ENCODE measurements at regions not wholly inside any gene's neighbourhood (a gene's known extent, or its start where the extent isn't known, plus 50 kb on each side); places are given as distances from the start of the nearest gene placed in this dataset.

DNA sequence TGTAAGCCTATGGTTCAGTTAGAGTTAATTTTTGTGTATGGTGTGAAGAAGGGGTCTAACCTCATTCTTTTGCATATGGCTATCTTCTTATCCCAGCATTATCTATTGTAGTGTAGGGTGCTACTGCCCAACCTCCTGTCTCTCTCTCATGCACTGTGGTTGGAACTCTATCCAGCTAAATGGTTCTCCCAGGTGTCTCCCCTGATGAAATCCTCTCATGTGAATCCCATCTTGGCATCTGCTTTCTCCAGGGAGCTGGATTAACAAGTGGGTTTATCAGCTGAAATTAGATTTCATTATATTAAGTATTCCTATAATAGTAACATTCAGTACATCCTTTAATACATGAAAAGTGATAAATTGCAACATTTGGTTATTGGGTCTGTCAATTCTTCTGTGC lies 224.7 kb upstream of the SFRP2 start:
- Mint-ChIP-seq H3K36me3 (no peaks in the 10 kb centered on the region), H3K4me1 (no peaks in the 10 kb centered on the region), H3K4me3 (no peak overlapping the region), H3K27me3 (ENCODE audit: low read depth in 2 of 2) (no peaks in the 10 kb centered on the region), H3K9me3 (no peaks in the 10 kb centered on the region), H3K27ac (no peak overlapping the region)
- intact Hi-C loops (cut with micrococcal nuclease), result no loop called here
- H3K4me3 ChIP-seq (ENCODE audit: low read length), result no peak overlapping the region
- H3K9me3 ChIP-seq (ENCODE audit: control insufficient read depth, insufficient read depth, low read length), result no peaks in the 10 kb centered on the region
- DNase-seq (no peak), ATAC-seq (no peak)
- H3K36me3 ChIP-seq (ENCODE audit: control insufficient read depth, insufficient read depth, low read length), result no peaks in the 10 kb centered on the region
- TF ChIP-seq, protein P1, sequence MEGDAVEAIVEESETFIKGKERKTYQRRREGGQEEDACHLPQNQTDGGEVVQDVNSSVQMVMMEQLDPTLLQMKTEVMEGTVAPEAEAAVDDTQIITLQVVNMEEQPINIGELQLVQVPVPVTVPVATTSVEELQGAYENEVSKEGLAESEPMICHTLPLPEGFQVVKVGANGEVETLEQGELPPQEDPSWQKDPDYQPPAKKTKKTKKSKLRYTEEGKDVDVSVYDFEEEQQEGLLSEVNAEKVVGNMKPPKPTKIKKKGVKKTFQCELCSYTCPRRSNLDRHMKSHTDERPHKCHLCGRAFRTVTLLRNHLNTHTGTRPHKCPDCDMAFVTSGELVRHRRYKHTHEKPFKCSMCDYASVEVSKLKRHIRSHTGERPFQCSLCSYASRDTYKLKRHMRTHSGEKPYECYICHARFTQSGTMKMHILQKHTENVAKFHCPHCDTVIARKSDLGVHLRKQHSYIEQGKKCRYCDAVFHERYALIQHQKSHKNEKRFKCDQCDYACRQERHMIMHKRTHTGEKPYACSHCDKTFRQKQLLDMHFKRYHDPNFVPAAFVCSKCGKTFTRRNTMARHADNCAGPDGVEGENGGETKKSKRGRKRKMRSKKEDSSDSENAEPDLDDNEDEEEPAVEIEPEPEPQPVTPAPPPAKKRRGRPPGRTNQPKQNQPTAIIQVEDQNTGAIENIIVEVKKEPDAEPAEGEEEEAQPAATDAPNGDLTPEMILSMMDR (IDR thresholded peaks at IDR 0.05), result no peak
- H3K4me1 ChIP-seq (ENCODE audit: control insufficient read depth, insufficient read depth, low read length), result no peaks in the 10 kb centered on the region
- no peak overlapping the region for H3K27ac ChIP-seq (ENCODE audit: low read length)
- H3K27me3 ChIP-seq (ENCODE audit: control insufficient read depth, insufficient read depth, low read length), result no peaks in the 10 kb centered on the region

DNA sequence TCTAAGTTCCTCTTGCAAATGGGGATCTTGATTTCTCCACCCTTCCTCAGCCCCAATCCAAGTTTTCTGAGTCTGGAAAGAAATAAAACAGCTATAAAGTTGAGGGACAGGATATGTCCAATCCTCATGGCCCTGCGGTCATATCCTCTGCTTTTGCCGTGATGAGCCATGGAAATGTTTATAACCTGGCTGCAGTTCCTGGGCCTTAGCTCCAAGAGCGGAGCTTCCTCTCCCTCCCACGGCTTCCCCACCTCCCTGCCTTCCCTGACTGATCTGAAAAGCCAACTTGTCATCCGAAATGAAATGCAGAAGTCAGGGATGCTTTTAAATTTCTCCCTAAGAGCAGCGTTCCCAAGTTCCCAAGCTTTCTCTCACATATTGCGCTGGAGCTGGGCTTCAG lies 221.5 kb upstream of the SFRP2 start:
- H3K36me3 ChIP-seq (ENCODE audit: control insufficient read depth, insufficient read depth, low read length), result no peaks in the 10 kb centered on the region
- no peaks in the 10 kb centered on the region for H3K27me3 Mint-ChIP-seq (ENCODE audit: low read depth in 2 of 2)
- no peak for DNase-seq
- no peak overlapping the region for H3K4me3 Mint-ChIP-seq
- peaks cover 0 to 2% of the 10 kb centered on the region in 2 donors for H3K9me3 Mint-ChIP-seq
- no peak overlapping the region for H3K27ac Mint-ChIP-seq
- no peak for ATAC-seq
- intact Hi-C loops (cut with micrococcal nuclease), result no loop called here
- H3K27me3 ChIP-seq (ENCODE audit: control insufficient read depth, insufficient read depth, low read length), result no peaks in the 10 kb centered on the region
- H3K4me1 ChIP-seq (ENCODE audit: control insufficient read depth, insufficient read depth, low read length), result no peaks in the 10 kb centered on the region
- WGBS (ENCODE audit: insufficient coverage), result 85% methylated on average over 7 of the region's 7 CpGs
- H3K4me1 Mint-ChIP-seq, result no peaks in the 10 kb centered on the region
- no peaks in the 10 kb centered on the region for H3K36me3 Mint-ChIP-seq
- H3K4me3 ChIP-seq (ENCODE audit: low read length), result no peak overlapping the region
- TF ChIP-seq, protein P1 (IDR thresholded peaks at IDR 0.05), result no peak
- no peak overlapping the region for H3K27ac ChIP-seq (ENCODE audit: low read length)
- H3K9me3 ChIP-seq (ENCODE audit: control insufficient read depth, insufficient read depth, low read length), result no peaks in the 10 kb centered on the region

DNA sequence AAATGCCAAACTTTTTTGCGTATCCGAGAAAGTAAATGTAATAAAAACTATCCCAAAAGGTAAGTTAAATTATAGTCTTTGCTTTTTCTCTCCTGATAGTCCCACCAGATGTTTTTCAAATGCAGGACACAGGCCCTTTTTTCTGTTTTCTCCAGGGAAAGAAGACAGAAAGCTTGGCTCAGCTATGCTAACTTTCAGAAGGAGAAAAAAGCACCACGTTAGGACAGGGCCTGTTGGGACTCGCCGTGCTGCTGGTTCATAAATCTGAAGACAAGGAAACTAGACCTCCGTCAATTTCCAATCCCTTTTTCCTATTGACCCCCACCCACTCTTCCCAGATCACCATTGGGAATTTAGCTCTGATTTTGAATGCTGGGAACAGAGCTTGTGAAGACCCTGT lies 220.9 kb upstream of the SFRP2 start:
- Mint-ChIP-seq H3K27ac (no peak overlapping the region), H3K4me3 (no peak overlapping the region), H3K27me3 (ENCODE audit: low read depth in 2 of 2) (no peaks in the 10 kb centered on the region), H3K9me3 (peaks cover 0 to 2% of the 10 kb centered on the region in 2 donors), H3K36me3 (no peaks in the 10 kb centered on the region), H3K4me1 (no peaks in the 10 kb centered on the region)
- 82% methylated on average over 4 of the region's 6 CpGs for WGBS (ENCODE audit: insufficient coverage)
- H3K27ac ChIP-seq (ENCODE audit: low read length), result no peak overlapping the region
- no peak overlapping the region for H3K4me3 ChIP-seq (ENCODE audit: low read length)
- H3K4me1 ChIP-seq (ENCODE audit: control insufficient read depth, insufficient read depth, low read length), result no peaks in the 10 kb centered on the region
- no peak for ATAC-seq
- TF ChIP-seq, protein P1 (IDR thresholded peaks at IDR 0.05), result no peak
- no peaks in the 10 kb centered on the region for H3K27me3 ChIP-seq (ENCODE audit: control insufficient read depth, insufficient read depth, low read length)
- no peaks in the 10 kb centered on the region for H3K36me3 ChIP-seq (ENCODE audit: control insufficient read depth, insufficient read depth, low read length)
- DNase-seq, result no peak
- intact Hi-C loops (cut with micrococcal nuclease), result no loop called here
- H3K9me3 ChIP-seq (ENCODE audit: control insufficient read depth, insufficient read depth, low read length), result no peaks in the 10 kb centered on the region

DNA sequence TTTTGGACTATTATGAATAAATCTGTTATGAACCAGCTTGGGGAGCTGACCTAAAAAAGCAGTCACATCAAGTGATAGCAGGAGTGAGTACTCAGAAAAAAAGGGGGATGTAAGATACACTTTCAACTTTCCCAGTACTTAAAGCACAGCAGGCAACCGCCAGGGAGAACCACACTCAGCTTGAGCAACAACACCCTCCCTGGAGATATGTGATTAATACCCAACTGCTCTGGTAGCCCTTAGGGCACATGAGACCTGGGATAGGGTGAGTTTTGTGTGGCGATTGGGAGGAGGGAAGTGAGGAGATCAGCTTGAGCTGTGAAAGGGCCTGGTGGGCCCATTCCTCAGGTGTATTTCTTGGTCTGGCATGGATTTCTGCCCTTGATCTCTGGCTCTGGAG lies 220.3 kb upstream of the SFRP2 start:
- H3K9me3 Mint-ChIP-seq, result peaks cover 0 to 2% of the 10 kb centered on the region in 2 donors
- H3K27ac ChIP-seq (ENCODE audit: low read length), result no peak overlapping the region
- no peaks in the 10 kb centered on the region for H3K27me3 ChIP-seq (ENCODE audit: control insufficient read depth, insufficient read depth, low read length)
- H3K36me3 Mint-ChIP-seq, result no peaks in the 10 kb centered on the region
- H3K4me1 Mint-ChIP-seq, result no peaks in the 10 kb centered on the region
- DNase-seq, result no peak
- TF ChIP-seq, protein P1 (IDR thresholded peaks at IDR 0.05), result no peak
- H3K36me3 ChIP-seq (ENCODE audit: control insufficient read depth, insufficient read depth, low read length), result no peaks in the 10 kb centered on the region
- 75% methylated on average over 1 of the region's 2 CpGs for WGBS (ENCODE audit: insufficient coverage)
- intact Hi-C loops (cut with micrococcal nuclease), result no loop called here
- H3K4me3 Mint-ChIP-seq, result no peak overlapping the region
- ATAC-seq, result no peak
- no peak overlapping the region for H3K27ac Mint-ChIP-seq
- no peaks in the 10 kb centered on the region for H3K9me3 ChIP-seq (ENCODE audit: control insufficient read depth, insufficient read depth, low read length)
- no peaks in the 10 kb centered on the region for H3K4me1 ChIP-seq (ENCODE audit: control insufficient read depth, insufficient read depth, low read length)
- H3K4me3 ChIP-seq (ENCODE audit: low read length), result no peak overlapping the region
- H3K27me3 Mint-ChIP-seq (ENCODE audit: low read depth in 2 of 2), result no peaks in the 10 kb centered on the region

Measured in natural killer cell (primary cell).